C4-2B (cell line): ENCODE measurements at regions not wholly inside any gene's neighbourhood (a gene's known extent, or its start where the extent isn't known, plus 50 kb on each side); places are given as distances from the start of the nearest gene placed in this dataset.

Source experiments
- ZFX ChIP-seq: fragments of 450-650 bp; IDR thresholded peaks from 2 replicates; pipeline ENCODE4 v1.6.1; 2017
- TF ChIP-seq, protein P1 (sequence below): fragments of 450-650 bp; conservative IDR thresholded peaks from 2 replicates; pipeline ENCODE4 v1.5.1; 2017; ENCODE audit warnings: mild to moderate bottlenecking

DNA sequence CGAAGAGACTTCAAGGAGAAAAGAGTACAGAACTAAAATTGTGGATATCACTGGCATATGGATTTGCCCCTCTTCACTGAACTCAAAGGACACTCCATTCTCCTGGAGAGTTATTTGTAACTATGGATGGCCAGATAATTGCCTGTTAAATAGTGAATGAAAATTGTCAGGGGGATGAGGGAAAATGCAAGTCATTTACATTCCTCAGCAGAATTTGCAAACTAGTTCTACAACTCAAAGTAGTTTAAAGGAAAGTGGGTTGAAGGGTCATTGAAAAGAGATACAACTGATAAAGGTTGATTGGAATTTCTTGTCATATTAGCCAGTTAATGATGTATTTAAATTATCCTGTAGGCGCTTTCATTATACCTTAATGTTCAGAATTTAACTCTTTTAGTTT is 266.5 kb upstream of the SPOPL start:
- TF ChIP-seq, protein P1, sequence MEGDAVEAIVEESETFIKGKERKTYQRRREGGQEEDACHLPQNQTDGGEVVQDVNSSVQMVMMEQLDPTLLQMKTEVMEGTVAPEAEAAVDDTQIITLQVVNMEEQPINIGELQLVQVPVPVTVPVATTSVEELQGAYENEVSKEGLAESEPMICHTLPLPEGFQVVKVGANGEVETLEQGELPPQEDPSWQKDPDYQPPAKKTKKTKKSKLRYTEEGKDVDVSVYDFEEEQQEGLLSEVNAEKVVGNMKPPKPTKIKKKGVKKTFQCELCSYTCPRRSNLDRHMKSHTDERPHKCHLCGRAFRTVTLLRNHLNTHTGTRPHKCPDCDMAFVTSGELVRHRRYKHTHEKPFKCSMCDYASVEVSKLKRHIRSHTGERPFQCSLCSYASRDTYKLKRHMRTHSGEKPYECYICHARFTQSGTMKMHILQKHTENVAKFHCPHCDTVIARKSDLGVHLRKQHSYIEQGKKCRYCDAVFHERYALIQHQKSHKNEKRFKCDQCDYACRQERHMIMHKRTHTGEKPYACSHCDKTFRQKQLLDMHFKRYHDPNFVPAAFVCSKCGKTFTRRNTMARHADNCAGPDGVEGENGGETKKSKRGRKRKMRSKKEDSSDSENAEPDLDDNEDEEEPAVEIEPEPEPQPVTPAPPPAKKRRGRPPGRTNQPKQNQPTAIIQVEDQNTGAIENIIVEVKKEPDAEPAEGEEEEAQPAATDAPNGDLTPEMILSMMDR = no peak
- no peak for TF ChIP-seq ZFX
